ENCODE measurements at regions not wholly inside any gene's neighbourhood (a gene's known extent, or its start where the extent isn't known, plus 50 kb on each side); places are given as distances from the start of the nearest gene placed in this dataset.

GRCh38 chr15:53884441-53884840 lies 93.8 kb upstream of the UNC13C start:
- TF ChIP-seq CTCF (IDR thresholded peaks at IDR 0.05) (no peak), NFYB (CRISPR knock-in tag; conservative IDR thresholded peaks at IDR 0.05; ENCODE audit: low read depth) (no peak), NR3C1 (CRISPR knock-in tag; conservative IDR thresholded peaks at IDR 0.05; ENCODE audit: low read depth) (no peak), MYBL2 (CRISPR knock-in tag; IDR thresholded peaks at IDR 0.05) (no peak), USF1 (CRISPR knock-in tag; IDR thresholded peaks at IDR 0.05) (no peak)

Data from WTC11 (cell line).